GM21717 (cell line): ENCODE measurements at regions not wholly inside any gene's neighbourhood (a gene's known extent, or its start where the extent isn't known, plus 50 kb on each side); places are given as distances from the start of the nearest gene placed in this dataset.
"Not testable (repeated sequence)": the region's sequence is repeated elsewhere in the genome, so short reads cannot be mapped to it uniquely, and the experiment has no call there.

Experiments used
- ATAC-seq: cut with Tn5 transposase; IDR thresholded peaks from one replicate; pipeline ENCODE4 v1.9.1; 2021; ENCODE audit warnings: mild to moderate bottlenecking, moderate library complexity; ENCODE audit not compliant: unreplicated experiment

- ATAC-seq, result no peak
Observed at GRCh38 chr11:116044520-116044919, 540.3 kb upstream of the CADM1 start.

- no peak for ATAC-seq
Observed at GRCh38 chr11:116043857-116044256, 539.6 kb upstream of the CADM1 start.

GRCh38 chr11:116043059-116043458 lies 538.8 kb upstream of the CADM1 start:
- not testable (repeated sequence) for ATAC-seq

GRCh38 chr11:116042146-116042545 lies 537.9 kb upstream of the CADM1 start:
- ATAC-seq, result no peak

- no peak for ATAC-seq
Observed at GRCh38 chr11:116037861-116038260, 533.6 kb upstream of the CADM1 start.

- ATAC-seq, result no peak
Observed at GRCh38 chr11:116035977-116036376, 531.8 kb upstream of the CADM1 start.

- no peak for ATAC-seq
Observed at GRCh38 chr11:116033931-116034553, 529.8 kb upstream of the CADM1 start.

GRCh38 chr11:116030697-116031331 lies 526.6 kb upstream of the CADM1 start:
- ATAC-seq, result no peak

- not testable (repeated sequence) for ATAC-seq
Observed at GRCh38 chr11:116028506-116028905, 524.3 kb upstream of the CADM1 start.

GRCh38 chr11:115999437-115999836 lies 495.2 kb upstream of the CADM1 start:
- ATAC-seq, result no peak

- ATAC-seq, result peak; percentile 36
Observed at GRCh38 chr11:115996808-115997188, 492.6 kb upstream of the CADM1 start.

- peak; percentile 99 for ATAC-seq
Observed at GRCh38 chr11:115996125-115996807, 492.1 kb upstream of the CADM1 start.

- ATAC-seq, result no peak
Observed at GRCh38 chr11:115993590-115993989, 489.4 kb upstream of the CADM1 start.

- peak; percentile 59 for ATAC-seq
Observed at GRCh38 chr11:115990004-115990447, 485.8 kb upstream of the CADM1 start.

GRCh38 chr11:115985896-115986295 lies 481.7 kb upstream of the CADM1 start:
- no peak for ATAC-seq

GRCh38 chr11:115984228-115984627 lies 480.0 kb upstream of the CADM1 start:
- no peak for ATAC-seq

GRCh38 chr11:115982666-115983065 lies 478.5 kb upstream of the CADM1 start:
- no peak for ATAC-seq

GRCh38 chr11:115981814-115982471 lies 477.7 kb upstream of the CADM1 start:
- ATAC-seq, result no peak

- no peak for ATAC-seq
Observed at GRCh38 chr11:115981104-115981481, 476.9 kb upstream of the CADM1 start.

- ATAC-seq, result no peak
Observed at GRCh38 chr11:115980337-115981103, 476.3 kb upstream of the CADM1 start.

- no peak for ATAC-seq
Observed at GRCh38 chr11:115974703-115975102, 470.5 kb upstream of the CADM1 start.
